GM21515 (cell line): ENCODE measurements at regions not wholly inside any gene's neighbourhood (a gene's known extent, or its start where the extent isn't known, plus 50 kb on each side); places are given as distances from the start of the nearest gene placed in this dataset.

Experiments used
- ATAC-seq: cut with Tn5 transposase; IDR thresholded peaks from one replicate; pipeline ENCODE4 v1.9.1; 2021; ENCODE audit not compliant: unreplicated experiment

GRCh38 chr9:86662890-86663468, 284.3 kb downstream of the GAS1 start:
- ATAC-seq: no peak

GRCh38 chr9:86660146-86660943, 287.0 kb downstream of the GAS1 start:
- ATAC-seq: no peak

GRCh38 chr9:86659413-86660046, 287.8 kb downstream of the GAS1 start:
- ATAC-seq: no peak

- ATAC-seq: no peak
Measured at GRCh38 chr9:86655147-86655546, 292.2 kb downstream of the GAS1 start.

GRCh38 chr9:86653466-86653865, 293.8 kb downstream of the GAS1 start:
- ATAC-seq: no peak

- no peak for ATAC-seq
Measured at GRCh38 chr9:86652736-86653135, 294.6 kb downstream of the GAS1 start.

- ATAC-seq: no peak
Measured at GRCh38 chr9:86649913-86650312, 295.7 kb upstream of the TUT7 start.

GRCh38 chr9:86648828-86649170, 294.6 kb upstream of the TUT7 start:
- no peak for ATAC-seq

- no peak for ATAC-seq
Measured at GRCh38 chr9:86648156-86648827, 294.1 kb upstream of the TUT7 start.

- ATAC-seq: no peak
Measured at GRCh38 chr9:86645303-86645702, 291.1 kb upstream of the TUT7 start.

GRCh38 chr9:86644675-86645034, 290.4 kb upstream of the TUT7 start:
- no peak for ATAC-seq

- ATAC-seq: no peak
Measured at GRCh38 chr9:86643946-86644674, 289.9 kb upstream of the TUT7 start.

- no peak for ATAC-seq
Measured at GRCh38 chr9:86642721-86643120, 288.5 kb upstream of the TUT7 start.

- ATAC-seq: no peak
Measured at GRCh38 chr9:86641970-86642369, 287.8 kb upstream of the TUT7 start.

- no peak for ATAC-seq
Measured at GRCh38 chr9:86639899-86640379, 285.7 kb upstream of the TUT7 start.

GRCh38 chr9:86639287-86639686, 285.1 kb upstream of the TUT7 start:
- ATAC-seq: no peak

GRCh38 chr9:86638109-86638508, 283.9 kb upstream of the TUT7 start:
- no peak for ATAC-seq

- ATAC-seq: no peak
Measured at GRCh38 chr9:86637515-86637914, 283.3 kb upstream of the TUT7 start.

GRCh38 chr9:86636519-86636918, 282.3 kb upstream of the TUT7 start:
- no peak for ATAC-seq

GRCh38 chr9:86636038-86636437, 281.8 kb upstream of the TUT7 start:
- ATAC-seq: no peak

- no peak for ATAC-seq
Measured at GRCh38 chr9:86634501-86634900, 280.3 kb upstream of the TUT7 start.
